ENCODE measurements at regions not wholly inside any gene's neighbourhood (a gene's known extent, or its start where the extent isn't known, plus 50 kb on each side); places are given as distances from the start of the nearest gene placed in this dataset.
A peak's percentile ranks its signal among the peaks of the same experiment; 100 is the strongest.

GRCh38 chr10:107715565-107715964 lies 551.1 kb upstream of the SORCS1 start:
- no peak overlapping the region for H2AFZ ChIP-seq (ENCODE audit: low read length, unreplicated experiment)
- H3K27me3 ChIP-seq (ENCODE audit: insufficient read depth, low read length), result no peaks in the 10 kb centered on the region
- no peaks in the 10 kb centered on the region for H3K36me3 ChIP-seq (ENCODE audit: insufficient read depth, low read length)
- H3K27ac ChIP-seq (ENCODE audit: low read depth, low read length), result no peak overlapping the region
- H3K79me2 ChIP-seq (ENCODE audit: control insufficient read depth, insufficient read depth, low read length, unreplicated experiment), result no peaks in the 10 kb centered on the region
- H3K4me1 ChIP-seq (ENCODE audit: control insufficient read depth, insufficient read depth, low read length, unreplicated experiment), result no peaks in the 10 kb centered on the region
- no peak overlapping the region for H3K4me3 ChIP-seq (ENCODE audit: low read depth, low read length)

DNA sequence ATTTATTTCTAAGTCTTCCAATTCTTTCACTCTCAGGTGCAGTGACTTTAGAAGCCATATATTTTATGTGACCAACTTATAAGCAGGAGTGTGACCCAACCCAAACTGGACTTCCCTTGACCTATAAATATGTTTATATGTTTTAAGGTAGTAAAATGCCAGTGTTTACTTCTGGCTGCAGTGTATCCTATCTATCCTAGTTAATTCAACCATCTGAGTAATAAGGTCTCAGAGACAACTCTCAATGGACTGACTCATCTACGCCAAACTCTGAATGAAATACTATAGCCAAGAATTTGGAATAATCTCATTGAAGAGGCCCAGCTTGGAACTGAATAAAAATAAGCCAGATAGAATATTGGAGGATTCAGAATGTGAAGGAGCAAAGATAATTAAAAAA lies 544.5 kb upstream of the SORCS1 start:
- Histone ChIP-seq H3K4me1 (ENCODE audit: control insufficient read depth, insufficient read depth, low read length, unreplicated experiment) (no peaks in the 10 kb centered on the region), H3K27me3 (ENCODE audit: insufficient read depth, low read length) (no peaks in the 10 kb centered on the region), H2AFZ (ENCODE audit: low read length, unreplicated experiment) (no peak overlapping the region), H3K36me3 (ENCODE audit: insufficient read depth, low read length) (no peaks in the 10 kb centered on the region), H3K79me2 (ENCODE audit: control insufficient read depth, insufficient read depth, low read length, unreplicated experiment) (no peaks in the 10 kb centered on the region), H3K27ac (ENCODE audit: low read depth, low read length) (no peak overlapping the region), H3K4me3 (ENCODE audit: low read depth, low read length) (no peak overlapping the region)

DNA sequence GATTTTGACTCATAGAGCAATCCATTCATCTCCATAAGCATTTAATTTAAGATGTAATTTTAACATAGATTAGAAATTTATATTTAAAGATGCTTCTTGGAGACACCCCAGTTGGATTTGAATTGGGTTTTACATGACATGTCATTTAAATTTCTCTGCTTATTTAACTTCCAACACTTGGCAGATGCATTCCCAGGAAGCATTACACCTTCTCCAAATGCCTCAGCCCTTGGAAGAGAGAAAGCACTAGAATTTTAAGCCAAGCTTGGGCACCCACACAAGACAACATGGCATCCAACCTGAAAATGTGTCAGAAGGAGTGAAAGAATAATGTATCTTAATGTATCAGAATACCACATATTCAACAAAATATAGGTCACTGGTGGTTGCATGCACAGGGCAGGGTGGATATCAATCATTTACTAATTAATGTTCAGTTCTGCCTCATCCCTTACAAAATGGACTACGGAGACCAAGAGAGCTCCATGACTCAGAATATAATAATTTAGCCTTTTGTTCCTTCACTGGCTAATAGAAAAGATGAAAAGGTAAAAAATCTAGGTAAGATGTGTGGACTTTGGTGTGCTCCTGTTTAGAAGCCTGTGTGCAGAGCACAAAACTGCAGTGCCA lies 541.7 kb upstream of the SORCS1 start:
- Histone ChIP-seq H3K4me3 (ENCODE audit: low read depth, low read length) (no peak overlapping the region), H3K27me3 (ENCODE audit: insufficient read depth, low read length) (no peaks in the 10 kb centered on the region), H3K79me2 (ENCODE audit: control insufficient read depth, insufficient read depth, low read length, unreplicated experiment) (no peaks in the 10 kb centered on the region), H3K4me1 (ENCODE audit: control insufficient read depth, insufficient read depth, low read length, unreplicated experiment) (no peaks in the 10 kb centered on the region), H3K27ac (ENCODE audit: low read depth, low read length) (no peak overlapping the region), H3K36me3 (ENCODE audit: insufficient read depth, low read length) (no peaks in the 10 kb centered on the region), H2AFZ (ENCODE audit: low read length, unreplicated experiment) (no peak overlapping the region)

- Histone ChIP-seq H3K36me3 (ENCODE audit: insufficient read depth, low read length) (no peaks in the 10 kb centered on the region), H3K79me2 (ENCODE audit: control insufficient read depth, insufficient read depth, low read length, unreplicated experiment) (no peaks in the 10 kb centered on the region), H3K27ac (ENCODE audit: low read depth, low read length) (no peak overlapping the region), H3K27me3 (ENCODE audit: insufficient read depth, low read length) (no peaks in the 10 kb centered on the region), H3K4me3 (ENCODE audit: low read depth, low read length) (no peak overlapping the region), H3K4me1 (ENCODE audit: control insufficient read depth, insufficient read depth, low read length, unreplicated experiment) (no peaks in the 10 kb centered on the region), H2AFZ (ENCODE audit: low read length, unreplicated experiment) (no peak overlapping the region)
Observed at GRCh38 chr10:107701943-107702342, 537.4 kb upstream of the SORCS1 start.

DNA sequence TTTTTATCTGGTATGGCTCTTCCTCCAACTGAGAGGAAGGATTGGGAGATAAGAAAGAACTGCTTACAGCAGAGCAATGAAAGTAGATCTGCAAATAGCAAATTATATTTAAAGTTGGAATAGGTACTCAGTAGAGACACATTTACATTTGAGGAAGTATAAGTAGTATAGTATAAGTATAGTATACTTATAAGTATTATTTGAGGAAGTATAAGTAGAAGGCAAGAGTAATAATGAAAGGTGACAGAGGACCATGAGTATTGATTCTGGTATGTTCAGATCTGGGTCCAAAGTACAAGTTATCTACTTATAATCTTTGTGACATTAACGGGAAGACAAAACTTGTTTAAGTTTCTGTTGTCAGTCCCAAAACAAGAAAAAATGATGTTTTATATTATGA lies 527.6 kb upstream of the SORCS1 start:
- no peaks in the 10 kb centered on the region for H3K36me3 ChIP-seq (ENCODE audit: insufficient read depth, low read length)
- no peaks in the 10 kb centered on the region for H3K4me1 ChIP-seq (ENCODE audit: control insufficient read depth, insufficient read depth, low read length, unreplicated experiment)
- H3K27ac ChIP-seq (ENCODE audit: low read depth, low read length), result no peak overlapping the region
- no peak overlapping the region for H3K4me3 ChIP-seq (ENCODE audit: low read depth, low read length)
- no peaks in the 10 kb centered on the region for H3K27me3 ChIP-seq (ENCODE audit: insufficient read depth, low read length)
- H2AFZ ChIP-seq (ENCODE audit: low read length, unreplicated experiment), result no peak overlapping the region
- H3K79me2 ChIP-seq (ENCODE audit: control insufficient read depth, insufficient read depth, low read length, unreplicated experiment), result no peaks in the 10 kb centered on the region

- no peaks in the 10 kb centered on the region for H3K27me3 ChIP-seq (ENCODE audit: insufficient read depth, low read length)
- H3K27ac ChIP-seq (ENCODE audit: low read depth, low read length), result no peak overlapping the region
- no peaks in the 10 kb centered on the region for H3K79me2 ChIP-seq (ENCODE audit: control insufficient read depth, insufficient read depth, low read length, unreplicated experiment)
- H2AFZ ChIP-seq (ENCODE audit: low read length, unreplicated experiment), result no peak overlapping the region
- H3K4me3 ChIP-seq (ENCODE audit: low read depth, low read length), result peak overlapping the region; percentile 47; the same call in 1 of the 2 replicates
- H3K4me1 ChIP-seq (ENCODE audit: control insufficient read depth, insufficient read depth, low read length, unreplicated experiment), result no peaks in the 10 kb centered on the region
- H3K36me3 ChIP-seq (ENCODE audit: insufficient read depth, low read length), result no peaks in the 10 kb centered on the region
Observed at GRCh38 chr10:107689323-107689722, 524.8 kb upstream of the SORCS1 start.

DNA sequence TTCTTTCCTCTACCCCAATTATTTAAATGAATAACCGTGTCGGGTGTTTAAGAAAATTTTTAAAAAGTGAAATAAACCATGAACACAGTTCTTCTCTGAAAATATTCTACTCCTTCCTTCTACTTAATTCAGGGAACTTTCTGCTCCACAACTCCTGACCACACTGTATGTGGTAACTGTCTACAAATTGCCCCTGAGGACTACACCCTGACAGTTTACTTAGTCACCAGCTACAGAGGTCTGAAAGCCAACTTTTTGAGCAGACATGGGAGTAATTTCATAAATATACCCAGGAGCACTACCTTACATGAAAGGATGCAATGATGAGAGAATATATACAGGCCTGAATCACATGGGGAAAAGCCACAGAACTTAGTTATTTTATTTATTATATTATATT lies 523.2 kb upstream of the SORCS1 start:
- Histone ChIP-seq H3K27me3 (ENCODE audit: insufficient read depth, low read length) (no peaks in the 10 kb centered on the region), H3K4me3 (ENCODE audit: low read depth, low read length) (no peak overlapping the region), H3K79me2 (ENCODE audit: control insufficient read depth, insufficient read depth, low read length, unreplicated experiment) (no peaks in the 10 kb centered on the region), H3K36me3 (ENCODE audit: insufficient read depth, low read length) (no peaks in the 10 kb centered on the region), H2AFZ (ENCODE audit: low read length, unreplicated experiment) (no peak overlapping the region), H3K27ac (ENCODE audit: low read depth, low read length) (no peak overlapping the region), H3K4me1 (ENCODE audit: control insufficient read depth, insufficient read depth, low read length, unreplicated experiment) (no peaks in the 10 kb centered on the region)

DNA sequence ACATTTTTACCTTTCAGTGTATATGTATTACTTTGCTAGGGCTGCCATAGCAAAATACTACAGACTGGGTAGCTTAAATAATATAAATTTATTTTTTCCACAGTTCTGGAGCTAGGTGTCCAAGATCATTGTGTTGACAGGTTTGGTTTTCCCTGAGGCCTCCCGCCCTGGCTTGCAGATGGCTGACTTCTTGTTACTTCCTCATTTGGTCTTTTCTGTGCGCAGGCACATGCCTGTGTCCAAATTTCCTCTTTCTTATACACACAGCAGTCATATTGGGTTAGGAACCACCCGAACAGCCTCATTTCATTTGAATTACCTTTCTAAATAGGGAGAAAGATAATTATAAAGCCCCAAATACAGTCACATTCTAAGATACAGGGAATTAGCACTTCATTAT lies 521.6 kb upstream of the SORCS1 start:
- no peak overlapping the region for H2AFZ ChIP-seq (ENCODE audit: low read length, unreplicated experiment)
- H3K36me3 ChIP-seq (ENCODE audit: insufficient read depth, low read length), result no peaks in the 10 kb centered on the region
- no peak overlapping the region for H3K4me3 ChIP-seq (ENCODE audit: low read depth, low read length)
- H3K79me2 ChIP-seq (ENCODE audit: control insufficient read depth, insufficient read depth, low read length, unreplicated experiment), result no peaks in the 10 kb centered on the region
- H3K27ac ChIP-seq (ENCODE audit: low read depth, low read length), result no peak overlapping the region
- H3K27me3 ChIP-seq (ENCODE audit: insufficient read depth, low read length), result no peaks in the 10 kb centered on the region
- no peaks in the 10 kb centered on the region for H3K4me1 ChIP-seq (ENCODE audit: control insufficient read depth, insufficient read depth, low read length, unreplicated experiment)

DNA sequence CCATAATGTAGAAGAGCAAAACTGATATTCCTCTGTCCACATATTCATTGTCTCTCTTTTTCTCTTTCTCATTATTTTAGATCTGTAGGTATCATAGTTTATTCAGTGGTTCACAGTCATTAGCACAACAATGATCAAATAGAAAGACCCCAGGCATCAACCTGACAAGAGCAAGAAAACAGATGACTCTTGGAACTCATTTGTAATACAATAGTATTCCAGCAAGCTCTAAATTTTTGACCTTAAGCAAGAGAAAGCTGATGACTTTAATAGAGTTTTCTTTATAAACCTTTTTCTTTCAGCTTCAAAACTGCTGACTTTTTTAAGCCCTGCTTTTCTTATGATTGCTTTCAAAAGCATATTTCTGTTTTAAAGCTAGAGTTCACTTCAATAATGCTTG lies 507.5 kb upstream of the SORCS1 start:
- Histone ChIP-seq H3K36me3 (ENCODE audit: insufficient read depth, low read length) (no peaks in the 10 kb centered on the region), H3K79me2 (ENCODE audit: control insufficient read depth, insufficient read depth, low read length, unreplicated experiment) (no peaks in the 10 kb centered on the region), H2AFZ (ENCODE audit: low read length, unreplicated experiment) (no peak overlapping the region), H3K27me3 (ENCODE audit: insufficient read depth, low read length) (no peaks in the 10 kb centered on the region), H3K4me1 (ENCODE audit: control insufficient read depth, insufficient read depth, low read length, unreplicated experiment) (no peaks in the 10 kb centered on the region), H3K4me3 (ENCODE audit: low read depth, low read length) (no peak overlapping the region), H3K27ac (ENCODE audit: low read depth, low read length) (no peak overlapping the region)

GRCh38 chr10:107666214-107666613 lies 501.7 kb upstream of the SORCS1 start:
- Histone ChIP-seq H3K27me3 (ENCODE audit: insufficient read depth, low read length) (no peaks in the 10 kb centered on the region), H3K79me2 (ENCODE audit: control insufficient read depth, insufficient read depth, low read length, unreplicated experiment) (no peaks in the 10 kb centered on the region), H3K36me3 (ENCODE audit: insufficient read depth, low read length) (no peaks in the 10 kb centered on the region), H3K4me3 (ENCODE audit: low read depth, low read length) (no peak overlapping the region), H3K27ac (ENCODE audit: low read depth, low read length) (no peak overlapping the region), H2AFZ (ENCODE audit: low read length, unreplicated experiment) (no peak overlapping the region), H3K4me1 (ENCODE audit: control insufficient read depth, insufficient read depth, low read length, unreplicated experiment) (no peaks in the 10 kb centered on the region)

DNA sequence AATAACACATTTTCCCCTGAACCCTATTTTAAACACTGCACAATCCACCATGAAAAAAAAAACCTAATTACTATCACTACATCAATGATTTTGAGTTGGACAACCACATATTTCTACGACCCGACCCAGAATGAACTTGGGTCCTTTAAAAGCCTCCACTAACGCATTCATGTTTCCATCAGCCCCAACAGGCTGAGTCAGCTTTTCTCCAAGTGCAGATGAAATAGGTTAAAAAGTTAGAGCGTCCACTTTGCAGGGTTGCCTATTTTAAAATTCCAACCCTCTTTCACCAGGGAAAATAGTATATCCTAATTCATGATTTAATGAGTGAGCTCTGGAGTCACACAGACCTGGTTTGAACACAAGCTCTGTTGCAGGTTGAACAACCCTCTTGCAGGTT lies 501.0 kb upstream of the SORCS1 start:
- Histone ChIP-seq H3K4me1 (ENCODE audit: control insufficient read depth, insufficient read depth, low read length, unreplicated experiment) (no peaks in the 10 kb centered on the region), H3K27ac (ENCODE audit: low read depth, low read length) (no peak overlapping the region), H2AFZ (ENCODE audit: low read length, unreplicated experiment) (no peak overlapping the region), H3K36me3 (ENCODE audit: insufficient read depth, low read length) (no peaks in the 10 kb centered on the region), H3K27me3 (ENCODE audit: insufficient read depth, low read length) (no peaks in the 10 kb centered on the region), H3K79me2 (ENCODE audit: control insufficient read depth, insufficient read depth, low read length, unreplicated experiment) (no peaks in the 10 kb centered on the region), H3K4me3 (ENCODE audit: low read depth, low read length) (no peak overlapping the region)
